Osteoblast (primary cell): ENCODE measurements at regions not wholly inside any gene's neighbourhood (a gene's known extent, or its start where the extent isn't known, plus 50 kb on each side); places are given as distances from the start of the nearest gene placed in this dataset.
A peak's percentile ranks its signal among the peaks of the same experiment; 100 is the strongest.
"Not testable (repeated sequence)": the region's sequence is repeated elsewhere in the genome, so short reads cannot be mapped to it uniquely, and the experiment has no call there.

Experiments
- DNase-seq: peaks from one replicate; pipeline ENCODE4 v3.0.0; 2011; ENCODE audit warnings: low spot score, mixed read lengths; ENCODE audit not compliant: insufficient read length; ENCODE audit errors: missing footprints
- H2AFZ ChIP-seq: 2 replicates; pipeline ENCODE4 v1.6.0; 2011; ENCODE audit warnings: mild to moderate bottlenecking, low read length
- H3K27ac ChIP-seq: 2 replicates; pipeline ENCODE4 v1.5.1; 2011; ENCODE audit warnings: mild to moderate bottlenecking, low read depth, low read length, moderate library complexity
- H3K27me3 ChIP-seq: 2 replicates; pipeline ENCODE4 v1.6.0; 2012; ENCODE audit warnings: mild to moderate bottlenecking, control low read depth, inconsistent platforms, low read length, moderate library complexity; ENCODE audit not compliant: insufficient read depth
- H3K36me3 ChIP-seq: 2 replicates; pipeline ENCODE4 v1.5.1; 2011; ENCODE audit warnings: mild to moderate bottlenecking, low read length, control low read depth, moderate library complexity; ENCODE audit not compliant: insufficient read depth
- H3K4me1 ChIP-seq: 2 replicates; pipeline ENCODE4 v1.5.1; 2011; ENCODE audit warnings: mild to moderate bottlenecking, low read length, control low read depth, moderate library complexity; ENCODE audit not compliant: insufficient read depth
- H3K4me2 ChIP-seq: 2 replicates; pipeline ENCODE4 v1.6.0; 2011; ENCODE audit warnings: mild to moderate bottlenecking, low read length; ENCODE audit not compliant: insufficient read depth
- H3K4me3 ChIP-seq: fragments of 200-600 bp; sonication (generic); 3 replicates; pipeline ENCODE4 v1.5.1; 2012; ENCODE audit warnings: mild to moderate bottlenecking, low read length, inconsistent platforms; ENCODE audit not compliant: insufficient read depth
- H3K79me2 ChIP-seq: 2 replicates; pipeline ENCODE4 v1.6.0; 2012; ENCODE audit warnings: mild to moderate bottlenecking, low read length, control low read depth, inconsistent platforms; ENCODE audit not compliant: insufficient read depth
- H3K9me3 ChIP-seq: 2 replicates; pipeline ENCODE4 v1.5.1; 2011; ENCODE audit warnings: low read depth, low read length, control low read depth
- H4K20me1 ChIP-seq: 2 replicates; pipeline ENCODE4 v1.6.0; 2012; ENCODE audit warnings: mild to moderate bottlenecking, low read length, control low read depth; ENCODE audit not compliant: insufficient read depth
- CTCF ChIP-seq: IDR thresholded peaks from 2 replicates; pipeline ENCODE4 v1.5.1; 2011; ENCODE audit warnings: mild to moderate bottlenecking, low read depth, low read length, moderate library complexity; ENCODE audit errors: extremely low read depth

GRCh38 chrX:50978920-50979682 lies 68.6 kb downstream of the BMP15 start:
- H3K9me3 ChIP-seq: no peaks in the 10 kb centered on the region
- DNase-seq: no peak
- H4K20me1 ChIP-seq: no peaks in the 10 kb centered on the region
- TF ChIP-seq CTCF: no peak
- H2AFZ ChIP-seq: no peak overlapping the region
- no peak overlapping the region for H3K4me2 ChIP-seq
- H3K36me3 ChIP-seq: no peaks in the 10 kb centered on the region
- no peaks in the 10 kb centered on the region for H3K4me1 ChIP-seq
- H3K4me3 ChIP-seq: no peak overlapping the region
- no peak overlapping the region for H3K27ac ChIP-seq
- H3K27me3 ChIP-seq: no peaks in the 10 kb centered on the region
- H3K79me2 ChIP-seq: no peaks in the 10 kb centered on the region

- no peak for TF ChIP-seq CTCF
- Histone ChIP-seq H3K9me3 (no peaks in the 10 kb centered on the region), H3K27me3 (peaks cover 9% of the 10 kb centered on the region), H3K4me1 (no peaks in the 10 kb centered on the region), H3K27ac (no peak overlapping the region), H2AFZ (no peak overlapping the region), H3K36me3 (no peaks in the 10 kb centered on the region), H3K4me2 (no peak overlapping the region), H3K79me2 (no peaks in the 10 kb centered on the region), H4K20me1 (no peaks in the 10 kb centered on the region), H3K4me3 (no peak overlapping the region)
- no peak for DNase-seq
Measured at GRCh38 chrX:50980251-50980650, 69.7 kb downstream of the BMP15 start.

- Histone ChIP-seq H3K4me2 (no peak overlapping the region), H3K27me3 (peaks cover 25% of the 10 kb centered on the region), H3K27ac (no peak overlapping the region), H3K4me3 (no peak overlapping the region), H2AFZ (no peak overlapping the region), H4K20me1 (no peaks in the 10 kb centered on the region), H3K79me2 (no peaks in the 10 kb centered on the region), H3K4me1 (no peaks in the 10 kb centered on the region), H3K36me3 (no peaks in the 10 kb centered on the region), H3K9me3 (no peaks in the 10 kb centered on the region)
- DNase-seq: no peak
- TF ChIP-seq CTCF: peak; percentile 68
Measured at GRCh38 chrX:50988649-50989048, 78.1 kb downstream of the BMP15 start.

GRCh38 chrX:50996930-50997329 lies 86.4 kb downstream of the BMP15 start:
- DNase-seq: no peak
- H3K27ac ChIP-seq: no peak overlapping the region

GRCh38 chrX:51000384-51000783 lies 89.8 kb downstream of the BMP15 start:
- H3K9me3 ChIP-seq: not testable (repeated sequence)

More at GRCh38 chrX:50996930-50997329, 86.4 kb downstream of the BMP15 start:
- Histone ChIP-seq H3K27me3 (peaks cover 9% of the 10 kb centered on the region), H3K36me3 (no peaks in the 10 kb centered on the region), H3K4me3 (no peak overlapping the region), H2AFZ (no peak overlapping the region), H4K20me1 (no peaks in the 10 kb centered on the region), H3K4me1 (no peaks in the 10 kb centered on the region), H3K4me2 (no peak overlapping the region), H3K9me3 (no peaks in the 10 kb centered on the region), H3K79me2 (no peaks in the 10 kb centered on the region)
- no peak for TF ChIP-seq CTCF

More at GRCh38 chrX:51000384-51000783, 89.8 kb downstream of the BMP15 start:
- not testable (repeated sequence) for H3K36me3 ChIP-seq, H4K20me1 ChIP-seq, H3K27ac ChIP-seq, H3K27me3 ChIP-seq, H3K4me1 ChIP-seq, H2AFZ ChIP-seq, H3K4me2 ChIP-seq, H3K79me2 ChIP-seq, H3K4me3 ChIP-seq, DNase-seq
